ENCODE measurements at regions not wholly inside any gene's neighbourhood (a gene's known extent, or its start where the extent isn't known, plus 50 kb on each side); places are given as distances from the start of the nearest gene placed in this dataset.

DNA sequence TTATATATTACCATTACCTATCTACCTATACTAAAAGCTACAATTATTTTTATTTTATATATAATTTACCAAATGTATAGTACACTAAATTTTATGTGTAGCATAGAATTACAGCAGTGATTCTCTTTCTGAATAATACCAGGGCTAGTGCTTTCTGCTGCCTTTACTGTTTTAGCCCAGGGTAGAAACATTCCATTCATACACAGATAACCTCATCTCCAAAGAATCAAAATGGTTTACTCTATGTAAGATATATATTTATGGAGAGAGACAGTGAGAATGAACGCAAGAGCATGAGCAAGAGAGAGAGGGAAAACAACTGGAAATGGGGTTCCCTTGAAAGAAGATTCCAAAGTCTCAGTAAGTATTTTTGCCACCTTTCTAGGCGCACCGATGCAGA, 56.3 kb upstream of the ATXN1 start (continued):
- TF ChIP-seq, protein P1, sequence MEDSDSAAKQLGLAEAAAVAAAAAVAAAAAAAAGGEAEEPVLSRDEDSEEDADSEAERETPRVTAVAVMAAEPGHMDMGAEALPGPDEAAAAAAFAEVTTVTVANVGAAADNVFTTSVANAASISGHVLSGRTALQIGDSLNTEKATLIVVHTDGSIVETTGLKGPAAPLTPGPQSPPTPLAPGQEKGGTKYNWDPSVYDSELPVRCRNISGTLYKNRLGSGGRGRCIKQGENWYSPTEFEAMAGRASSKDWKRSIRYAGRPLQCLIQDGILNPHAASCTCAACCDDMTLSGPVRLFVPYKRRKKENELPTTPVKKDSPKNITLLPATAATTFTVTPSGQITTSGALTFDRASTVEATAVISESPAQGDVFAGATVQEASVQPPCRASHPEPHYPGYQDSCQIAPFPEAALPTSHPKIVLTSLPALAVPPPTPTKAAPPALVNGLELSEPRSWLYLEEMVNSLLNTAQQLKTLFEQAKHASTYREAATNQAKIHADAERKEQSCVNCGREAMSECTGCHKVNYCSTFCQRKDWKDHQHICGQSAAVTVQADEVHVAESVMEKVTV (CRISPR knock-in tag; IDR thresholded peaks at IDR 0.05) = no peak
- TF ChIP-seq CTBP1 (IDR thresholded peaks at IDR 0.05; ENCODE audit: borderline replicate concordance) (no peak), GATAD2A (IDR thresholded peaks at IDR 0.05) (no peak), ZBTB8A (IDR thresholded peaks at IDR 0.05; ENCODE audit: partially characterized antibody) (no peak)
- TF ChIP-seq, protein P2, sequence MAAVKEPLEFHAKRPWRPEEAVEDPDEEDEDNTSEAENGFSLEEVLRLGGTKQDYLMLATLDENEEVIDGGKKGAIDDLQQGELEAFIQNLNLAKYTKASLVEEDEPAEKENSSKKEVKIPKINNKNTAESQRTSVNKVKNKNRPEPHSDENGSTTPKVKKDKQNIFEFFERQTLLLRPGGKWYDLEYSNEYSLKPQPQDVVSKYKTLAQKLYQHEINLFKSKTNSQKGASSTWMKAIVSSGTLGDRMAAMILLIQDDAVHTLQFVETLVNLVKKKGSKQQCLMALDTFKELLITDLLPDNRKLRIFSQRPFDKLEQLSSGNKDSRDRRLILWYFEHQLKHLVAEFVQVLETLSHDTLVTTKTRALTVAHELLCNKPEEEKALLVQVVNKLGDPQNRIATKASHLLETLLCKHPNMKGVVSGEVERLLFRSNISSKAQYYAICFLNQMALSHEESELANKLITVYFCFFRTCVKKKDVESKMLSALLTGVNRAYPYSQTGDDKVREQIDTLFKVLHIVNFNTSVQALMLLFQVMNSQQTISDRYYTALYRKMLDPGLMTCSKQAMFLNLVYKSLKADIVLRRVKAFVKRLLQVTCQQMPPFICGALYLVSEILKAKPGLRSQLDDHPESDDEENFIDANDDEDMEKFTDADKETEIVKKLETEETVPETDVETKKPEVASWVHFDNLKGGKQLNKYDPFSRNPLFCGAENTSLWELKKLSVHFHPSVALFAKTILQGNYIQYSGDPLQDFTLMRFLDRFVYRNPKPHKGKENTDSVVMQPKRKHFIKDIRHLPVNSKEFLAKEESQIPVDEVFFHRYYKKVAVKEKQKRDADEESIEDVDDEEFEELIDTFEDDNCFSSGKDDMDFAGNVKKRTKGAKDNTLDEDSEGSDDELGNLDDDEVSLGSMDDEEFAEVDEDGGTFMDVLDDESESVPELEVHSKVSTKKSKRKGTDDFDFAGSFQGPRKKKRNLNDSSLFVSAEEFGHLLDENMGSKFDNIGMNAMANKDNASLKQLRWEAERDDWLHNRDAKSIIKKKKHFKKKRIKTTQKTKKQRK (IDR thresholded peaks at IDR 0.05; ENCODE audit: borderline replicate concordance, low read depth, low read length) = no peak

DNA sequence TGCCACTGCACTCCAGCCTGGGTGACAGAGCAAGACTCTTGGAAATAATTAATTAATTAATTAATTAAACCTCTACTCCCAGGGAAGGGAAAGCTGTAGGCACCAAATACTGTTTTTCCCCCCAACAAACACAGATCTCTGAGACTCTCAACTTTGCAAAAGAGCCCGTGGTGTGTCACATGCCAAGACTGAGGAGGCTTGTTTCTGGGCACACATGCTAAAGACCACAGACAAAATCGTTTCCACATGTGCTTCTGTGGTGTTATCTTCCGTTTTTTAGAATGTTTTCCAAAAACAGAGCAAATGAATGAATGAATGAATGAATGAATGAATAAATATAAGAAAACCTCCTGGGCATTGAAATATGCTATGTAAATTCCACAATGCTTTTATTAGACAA, 55.6 kb upstream of the ATXN1 start:
- ATAC-seq (no peak), FAIRE-seq (no peak), DNase-seq (ENCODE audit: extremely low read depth in 1 of 4, low spot score in 3 of 4) (no peak)
- Histone ChIP-seq H3K27ac (ENCODE audit: extremely low read depth, low read depth, low read length) (no peak overlapping the region), H3K36me3 (ENCODE audit: control insufficient read depth, insufficient read depth, low read length) (no peaks in the 10 kb centered on the region), H3K27me3 (ENCODE audit: control insufficient read depth in 2 of 2, insufficient read depth in 2 of 2, low read length in 2 of 2) (peaks cover 2 to 9% of the 10 kb centered on the region in 2 experiments; a peak in 2 of 5 replicates), H3K4me2 (ENCODE audit: insufficient read depth, low read length) (no peak overlapping the region), H3K4me3 (no peak overlapping the region), H3K9me1 (ENCODE audit: control insufficient read depth, insufficient read depth, low read length) (no peaks in the 10 kb centered on the region), H3K79me2 (ENCODE audit: control insufficient read depth, insufficient read depth, low read length) (no peaks in the 10 kb centered on the region), H2AFZ (ENCODE audit: low read depth, low read length) (no peak overlapping the region), H4K20me1 (replicated peaks; ENCODE audit: control insufficient read depth, insufficient read depth, low read length) (no peaks in the 10 kb centered on the region), H3K4me1 (replicated peaks in 1 of 2; ENCODE audit: control insufficient read depth in 2 of 2, insufficient read depth in 2 of 2, low read length in 2 of 2) (no peaks in the 10 kb centered on the region), H3K9ac (ENCODE audit: insufficient read depth in 1 of 2, low read depth in 2 of 2, low read length in 2 of 2) (no peak overlapping the region), H3K9me3 (replicated peaks; ENCODE audit: control insufficient read depth, insufficient read depth, low read depth, low read length) (no peaks in the 10 kb centered on the region)
- intact Hi-C loops (cut with micrococcal nuclease) (no loop called here), in situ Hi-C loops (cut with MboI) (no loop called here)
- ChIA-PET CTCF (ENCODE audit: low intra/inter-chr PET ratio) (no interaction called here), POLR2A (no interaction called here)
- WGBS (ENCODE audit: insufficient coverage, low coverage, missing lambda C conversion rate) = 0% methylated on average over 3 of the region's 3 CpGs
- no TSS peak for BruUV-seq (replicated peaks)
- TF ChIP-seq, protein P3, sequence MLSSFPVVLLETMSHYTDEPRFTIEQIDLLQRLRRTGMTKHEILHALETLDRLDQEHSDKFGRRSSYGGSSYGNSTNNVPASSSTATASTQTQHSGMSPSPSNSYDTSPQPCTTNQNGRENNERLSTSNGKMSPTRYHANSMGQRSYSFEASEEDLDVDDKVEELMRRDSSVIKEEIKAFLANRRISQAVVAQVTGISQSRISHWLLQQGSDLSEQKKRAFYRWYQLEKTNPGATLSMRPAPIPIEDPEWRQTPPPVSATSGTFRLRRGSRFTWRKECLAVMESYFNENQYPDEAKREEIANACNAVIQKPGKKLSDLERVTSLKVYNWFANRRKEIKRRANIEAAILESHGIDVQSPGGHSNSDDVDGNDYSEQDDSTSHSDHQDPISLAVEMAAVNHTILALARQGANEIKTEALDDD (IDR thresholded peaks at IDR 0.05) = no peak
- TF ChIP-seq ZBTB17 (CRISPR knock-in tag; IDR thresholded peaks at IDR 0.05) = no peak
- TF ChIP-seq, protein P1 (CRISPR knock-in tag; IDR thresholded peaks at IDR 0.05) = no peak
- TF ChIP-seq, protein P4, sequence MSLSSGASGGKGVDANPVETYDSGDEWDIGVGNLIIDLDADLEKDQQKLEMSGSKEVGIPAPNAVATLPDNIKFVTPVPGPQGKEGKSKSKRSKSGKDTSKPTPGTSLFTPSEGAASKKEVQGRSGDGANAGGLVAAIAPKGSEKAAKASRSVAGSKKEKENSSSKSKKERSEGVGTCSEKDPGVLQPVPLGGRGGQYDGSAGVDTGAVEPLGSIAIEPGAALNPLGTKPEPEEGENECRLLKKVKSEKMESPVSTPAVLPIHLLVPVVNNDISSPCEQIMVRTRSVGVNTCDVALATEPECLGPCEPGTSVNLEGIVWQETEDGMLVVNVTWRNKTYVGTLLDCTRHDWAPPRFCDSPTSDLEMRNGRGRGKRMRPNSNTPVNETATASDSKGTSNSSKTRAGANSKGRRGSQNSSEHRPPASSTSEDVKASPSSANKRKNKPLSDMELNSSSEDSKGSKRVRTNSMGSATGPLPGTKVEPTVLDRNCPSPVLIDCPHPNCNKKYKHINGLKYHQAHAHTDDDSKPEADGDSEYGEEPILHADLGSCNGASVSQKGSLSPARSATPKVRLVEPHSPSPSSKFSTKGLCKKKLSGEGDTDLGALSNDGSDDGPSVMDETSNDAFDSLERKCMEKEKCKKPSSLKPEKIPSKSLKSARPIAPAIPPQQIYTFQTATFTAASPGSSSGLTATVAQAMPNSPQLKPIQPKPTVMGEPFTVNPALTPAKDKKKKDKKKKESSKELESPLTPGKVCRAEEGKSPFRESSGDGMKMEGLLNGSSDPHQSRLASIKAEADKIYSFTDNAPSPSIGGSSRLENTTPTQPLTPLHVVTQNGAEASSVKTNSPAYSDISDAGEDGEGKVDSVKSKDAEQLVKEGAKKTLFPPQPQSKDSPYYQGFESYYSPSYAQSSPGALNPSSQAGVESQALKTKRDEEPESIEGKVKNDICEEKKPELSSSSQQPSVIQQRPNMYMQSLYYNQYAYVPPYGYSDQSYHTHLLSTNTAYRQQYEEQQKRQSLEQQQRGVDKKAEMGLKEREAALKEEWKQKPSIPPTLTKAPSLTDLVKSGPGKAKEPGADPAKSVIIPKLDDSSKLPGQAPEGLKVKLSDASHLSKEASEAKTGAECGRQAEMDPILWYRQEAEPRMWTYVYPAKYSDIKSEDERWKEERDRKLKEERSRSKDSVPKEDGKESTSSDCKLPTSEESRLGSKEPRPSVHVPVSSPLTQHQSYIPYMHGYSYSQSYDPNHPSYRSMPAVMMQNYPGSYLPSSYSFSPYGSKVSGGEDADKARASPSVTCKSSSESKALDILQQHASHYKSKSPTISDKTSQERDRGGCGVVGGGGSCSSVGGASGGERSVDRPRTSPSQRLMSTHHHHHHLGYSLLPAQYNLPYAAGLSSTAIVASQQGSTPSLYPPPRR (CRISPR knock-in tag; IDR thresholded peaks at IDR 0.05; ENCODE audit: borderline replicate concordance) = no peak

Measured in K562 (cell line).